Peyer's patch (tissue), 4 donors: ENCODE measurements at regions not wholly inside any gene's neighbourhood (a gene's known extent, or its start where the extent isn't known, plus 50 kb on each side); places are given as distances from the start of the nearest gene placed in this dataset.

Source experiments
- CTCF ChIP-seq, 6 experiments: fragments of 450-650 bp in 4 of 6; fragments of 200-600 bp in 2 of 6; sonication (generic) in 1 of 6; IDR thresholded peaks; one replicate each; pipeline ENCODE4 v1.5.1; 2017 to 2019; ENCODE audit warnings: antibody characterized with exemption in 6 of 6, mild to moderate bottlenecking in 3 of 6, moderate library complexity in 1 of 6
- POLR2A ChIP-seq, 2 donors: fragments of 450-650 bp; IDR thresholded peaks; one replicate each; pipeline ENCODE4 v1.5.1; 2017; ENCODE audit warnings: antibody characterized with exemption in 2 of 2, mild to moderate bottlenecking in 2 of 2, moderate library complexity in 2 of 2

- TF ChIP-seq CTCF (IDR thresholded peaks at IDR 0.05) (no peak), POLR2A (IDR thresholded peaks at IDR 0.05) (no peak)
Measured at GRCh38 chr5:57412680-57413079, 69.9 kb downstream of the ACTBL2 start.
